Activated T-helper 1 cell treated with Interleukin-2 at 50 U/mL for 16 hours (primary cell): ENCODE measurements at regions not wholly inside any gene's neighbourhood (a gene's known extent, or its start where the extent isn't known, plus 50 kb on each side); places are given as distances from the start of the nearest gene placed in this dataset.

ENCODE experiments used
- DNase-seq: peaks from one replicate; pipeline ENCODE4 v3.0.0-alpha.2; 2020; ENCODE audit warnings: low read depth

GRCh38 chr18:24987303-24988252, 364.4 kb downstream of the ZNF521 start:
- DNase-seq, result no peak

- DNase-seq, result no peak
Observed at GRCh38 chr18:24988253-24988840, 363.6 kb downstream of the ZNF521 start.

GRCh38 chr18:24989760-24990593, 362.0 kb downstream of the ZNF521 start:
- no peak for DNase-seq

GRCh38 chr18:24990671-24991134, 361.3 kb downstream of the ZNF521 start:
- DNase-seq, result no peak

- DNase-seq, result no peak
Observed at GRCh38 chr18:24991141-24992060, 360.6 kb downstream of the ZNF521 start.

- DNase-seq, result no peak
Observed at GRCh38 chr18:24992491-24992890, 359.5 kb downstream of the ZNF521 start.

GRCh38 chr18:24993628-24994027, 358.3 kb downstream of the ZNF521 start:
- DNase-seq, result no peak

GRCh38 chr18:24995056-24995455, 356.9 kb downstream of the ZNF521 start:
- no peak for DNase-seq

GRCh38 chr18:24995755-24996154, 356.2 kb downstream of the ZNF521 start:
- no peak for DNase-seq

- no peak for DNase-seq
Observed at GRCh38 chr18:24999650-25000267, 352.2 kb downstream of the ZNF521 start.

- DNase-seq, result no peak
Observed at GRCh38 chr18:25001803-25002202, 350.2 kb downstream of the ZNF521 start.

GRCh38 chr18:25005541-25006403, 346.2 kb downstream of the ZNF521 start:
- DNase-seq, result no peak

GRCh38 chr18:25010623-25011374, 341.2 kb downstream of the ZNF521 start:
- no peak for DNase-seq
